Neural progenitor cell (in vitro differentiated cells): ENCODE measurements at regions not wholly inside any gene's neighbourhood (a gene's known extent, or its start where the extent isn't known, plus 50 kb on each side); places are given as distances from the start of the nearest gene placed in this dataset.
"Not testable (repeated sequence)": the region's sequence is repeated elsewhere in the genome, so short reads cannot be mapped to it uniquely, and the experiment has no call there.

ENCODE experiments used
- EZH2 ChIP-seq: fragments of 200-600 bp; sonication (generic); IDR thresholded peaks from 2 replicates; pipeline ENCODE4 v1.6.1; 2017; ENCODE audit warnings: antibody characterized with exemption, mild to moderate bottlenecking, moderate library complexity
- EZH2phosphoT487 ChIP-seq: fragments of 200-600 bp; sonication (generic); IDR thresholded peaks from 2 replicates; pipeline ENCODE4 v1.6.1; 2017; ENCODE audit warnings: antibody characterized with exemption
- TF ChIP-seq, protein P1 (sequence below): fragments of 200-600 bp; sonication (generic); IDR thresholded peaks from 2 replicates; pipeline ENCODE4 v1.5.1; 2017; ENCODE audit warnings: antibody characterized with exemption, mild to moderate bottlenecking

DNA sequence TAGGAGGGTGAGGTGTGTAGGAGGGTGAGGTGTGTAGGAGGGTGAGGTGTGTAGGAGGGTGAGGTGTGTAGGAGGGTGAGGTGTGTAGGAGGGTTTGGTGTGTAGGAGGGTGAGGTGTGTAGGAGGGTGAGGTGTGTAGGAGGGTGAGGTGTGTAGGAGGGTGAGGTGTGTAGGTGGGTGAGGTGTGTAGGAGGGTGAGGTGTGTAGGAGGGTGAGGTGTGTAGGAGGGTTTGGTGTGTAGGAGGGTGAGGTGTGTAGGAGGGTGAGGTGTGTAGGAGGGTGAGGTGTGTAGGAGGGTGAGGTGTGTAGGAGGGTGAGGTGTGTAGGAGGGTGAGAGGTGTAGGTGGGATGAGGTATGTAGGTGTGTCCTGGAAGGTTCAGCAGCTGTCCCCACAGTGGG, 144.7 kb downstream of the DLL1 start:
- TF ChIP-seq, protein P1, sequence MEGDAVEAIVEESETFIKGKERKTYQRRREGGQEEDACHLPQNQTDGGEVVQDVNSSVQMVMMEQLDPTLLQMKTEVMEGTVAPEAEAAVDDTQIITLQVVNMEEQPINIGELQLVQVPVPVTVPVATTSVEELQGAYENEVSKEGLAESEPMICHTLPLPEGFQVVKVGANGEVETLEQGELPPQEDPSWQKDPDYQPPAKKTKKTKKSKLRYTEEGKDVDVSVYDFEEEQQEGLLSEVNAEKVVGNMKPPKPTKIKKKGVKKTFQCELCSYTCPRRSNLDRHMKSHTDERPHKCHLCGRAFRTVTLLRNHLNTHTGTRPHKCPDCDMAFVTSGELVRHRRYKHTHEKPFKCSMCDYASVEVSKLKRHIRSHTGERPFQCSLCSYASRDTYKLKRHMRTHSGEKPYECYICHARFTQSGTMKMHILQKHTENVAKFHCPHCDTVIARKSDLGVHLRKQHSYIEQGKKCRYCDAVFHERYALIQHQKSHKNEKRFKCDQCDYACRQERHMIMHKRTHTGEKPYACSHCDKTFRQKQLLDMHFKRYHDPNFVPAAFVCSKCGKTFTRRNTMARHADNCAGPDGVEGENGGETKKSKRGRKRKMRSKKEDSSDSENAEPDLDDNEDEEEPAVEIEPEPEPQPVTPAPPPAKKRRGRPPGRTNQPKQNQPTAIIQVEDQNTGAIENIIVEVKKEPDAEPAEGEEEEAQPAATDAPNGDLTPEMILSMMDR, result not testable (repeated sequence)
- not testable (repeated sequence) for TF ChIP-seq EZH2, EZH2phosphoT487
